HL-60 (cell line): ENCODE measurements at regions not wholly inside any gene's neighbourhood (a gene's known extent, or its start where the extent isn't known, plus 50 kb on each side); places are given as distances from the start of the nearest gene placed in this dataset.

Source experiments
- POLR2AphosphoS5 ChIP-seq: IDR thresholded peaks from 2 replicates; pipeline ENCODE4 v1.6.1; 2012; ENCODE audit warnings: low read depth
- SPI1 ChIP-seq: IDR thresholded peaks from 2 replicates; pipeline ENCODE4 v1.6.1; 2012; ENCODE audit warnings: low read depth, mild to moderate bottlenecking, borderline replicate concordance
- TF ChIP-seq, protein P1 (sequence below): IDR thresholded peaks from one replicate; pipeline ENCODE4 v1.5.1; 2011; ENCODE audit warnings: low read length, control low read depth, inconsistent platforms; ENCODE audit not compliant: insufficient read depth
- TF ChIP-seq, protein P2 (sequence below): IDR thresholded peaks from 2 replicates; pipeline ENCODE4 v1.6.1; 2012; ENCODE audit warnings: low read depth; ENCODE audit not compliant: insufficient replicate concordance

GRCh38 chr14:62357362-62357761 lies 595.1 kb downstream of the SNAPC1 start:
- TF ChIP-seq, protein P1, sequence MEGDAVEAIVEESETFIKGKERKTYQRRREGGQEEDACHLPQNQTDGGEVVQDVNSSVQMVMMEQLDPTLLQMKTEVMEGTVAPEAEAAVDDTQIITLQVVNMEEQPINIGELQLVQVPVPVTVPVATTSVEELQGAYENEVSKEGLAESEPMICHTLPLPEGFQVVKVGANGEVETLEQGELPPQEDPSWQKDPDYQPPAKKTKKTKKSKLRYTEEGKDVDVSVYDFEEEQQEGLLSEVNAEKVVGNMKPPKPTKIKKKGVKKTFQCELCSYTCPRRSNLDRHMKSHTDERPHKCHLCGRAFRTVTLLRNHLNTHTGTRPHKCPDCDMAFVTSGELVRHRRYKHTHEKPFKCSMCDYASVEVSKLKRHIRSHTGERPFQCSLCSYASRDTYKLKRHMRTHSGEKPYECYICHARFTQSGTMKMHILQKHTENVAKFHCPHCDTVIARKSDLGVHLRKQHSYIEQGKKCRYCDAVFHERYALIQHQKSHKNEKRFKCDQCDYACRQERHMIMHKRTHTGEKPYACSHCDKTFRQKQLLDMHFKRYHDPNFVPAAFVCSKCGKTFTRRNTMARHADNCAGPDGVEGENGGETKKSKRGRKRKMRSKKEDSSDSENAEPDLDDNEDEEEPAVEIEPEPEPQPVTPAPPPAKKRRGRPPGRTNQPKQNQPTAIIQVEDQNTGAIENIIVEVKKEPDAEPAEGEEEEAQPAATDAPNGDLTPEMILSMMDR = no peak
- no peak for TF ChIP-seq POLR2AphosphoS5
- TF ChIP-seq, protein P2, sequence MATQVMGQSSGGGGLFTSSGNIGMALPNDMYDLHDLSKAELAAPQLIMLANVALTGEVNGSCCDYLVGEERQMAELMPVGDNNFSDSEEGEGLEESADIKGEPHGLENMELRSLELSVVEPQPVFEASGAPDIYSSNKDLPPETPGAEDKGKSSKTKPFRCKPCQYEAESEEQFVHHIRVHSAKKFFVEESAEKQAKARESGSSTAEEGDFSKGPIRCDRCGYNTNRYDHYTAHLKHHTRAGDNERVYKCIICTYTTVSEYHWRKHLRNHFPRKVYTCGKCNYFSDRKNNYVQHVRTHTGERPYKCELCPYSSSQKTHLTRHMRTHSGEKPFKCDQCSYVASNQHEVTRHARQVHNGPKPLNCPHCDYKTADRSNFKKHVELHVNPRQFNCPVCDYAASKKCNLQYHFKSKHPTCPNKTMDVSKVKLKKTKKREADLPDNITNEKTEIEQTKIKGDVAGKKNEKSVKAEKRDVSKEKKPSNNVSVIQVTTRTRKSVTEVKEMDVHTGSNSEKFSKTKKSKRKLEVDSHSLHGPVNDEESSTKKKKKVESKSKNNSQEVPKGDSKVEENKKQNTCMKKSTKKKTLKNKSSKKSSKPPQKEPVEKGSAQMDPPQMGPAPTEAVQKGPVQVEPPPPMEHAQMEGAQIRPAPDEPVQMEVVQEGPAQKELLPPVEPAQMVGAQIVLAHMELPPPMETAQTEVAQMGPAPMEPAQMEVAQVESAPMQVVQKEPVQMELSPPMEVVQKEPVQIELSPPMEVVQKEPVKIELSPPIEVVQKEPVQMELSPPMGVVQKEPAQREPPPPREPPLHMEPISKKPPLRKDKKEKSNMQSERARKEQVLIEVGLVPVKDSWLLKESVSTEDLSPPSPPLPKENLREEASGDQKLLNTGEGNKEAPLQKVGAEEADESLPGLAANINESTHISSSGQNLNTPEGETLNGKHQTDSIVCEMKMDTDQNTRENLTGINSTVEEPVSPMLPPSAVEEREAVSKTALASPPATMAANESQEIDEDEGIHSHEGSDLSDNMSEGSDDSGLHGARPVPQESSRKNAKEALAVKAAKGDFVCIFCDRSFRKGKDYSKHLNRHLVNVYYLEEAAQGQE = no peak
- no peak for TF ChIP-seq SPI1
